Keratinocyte (primary cell): ENCODE measurements at regions not wholly inside any gene's neighbourhood (a gene's known extent, or its start where the extent isn't known, plus 50 kb on each side); places are given as distances from the start of the nearest gene placed in this dataset.

Source experiments
- CTCF ChIP-seq, 3 experiments: IDR thresholded peaks in 1 of 3; conservative IDR thresholded peaks in 1 of 3; optimal IDR thresholded peaks in 1 of 3; 2 replicates in 2 of 3; 3 replicates in 1 of 3; pipeline versions ENCODE3 to v1.5.1; 2011; ENCODE audit warnings: low read length in 3 of 3, mild to moderate bottlenecking in 3 of 3, moderate library complexity in 2 of 3, control low read depth in 1 of 3, inconsistent platforms in 1 of 3; ENCODE audit not compliant: insufficient read depth in 2 of 3; ENCODE audit errors: extremely low read depth in 1 of 3
- EZH2 ChIP-seq: IDR thresholded peaks from one replicate; pipeline ENCODE4 v1.6.1; 2012; ENCODE audit warnings: inconsistent platforms, mild to moderate bottlenecking, low read length, moderate library complexity

- TF ChIP-seq CTCF (optimal IDR thresholded peaks at IDR 0.05 in 1 of 3, IDR thresholded peaks at IDR 0.05 in 1 of 3, conservative IDR thresholded peaks at IDR 0.05 in 1 of 3; ENCODE audit: extremely low read depth in 1 of 3, insufficient read depth in 2 of 3, low read length in 3 of 3) (no peak), EZH2 (no peak)
Observed at GRCh38 chr4:180618396-180618795, 1624.8 kb upstream of the TENM3 start.
